A204.1 (cell line): ENCODE measurements at regions not wholly inside any gene's neighbourhood (a gene's known extent, or its start where the extent isn't known, plus 50 kb on each side); places are given as distances from the start of the nearest gene placed in this dataset.
"Not testable (repeated sequence)": the region's sequence is repeated elsewhere in the genome, so short reads cannot be mapped to it uniquely, and the experiment has no call there.

Source experiments
- FAIRE-seq: peaks from 2 replicates; lab custom pipeline; 2012; peaks lifted over from hg19 to GRCh38; lab: Jason Lieb, UNC

DNA sequence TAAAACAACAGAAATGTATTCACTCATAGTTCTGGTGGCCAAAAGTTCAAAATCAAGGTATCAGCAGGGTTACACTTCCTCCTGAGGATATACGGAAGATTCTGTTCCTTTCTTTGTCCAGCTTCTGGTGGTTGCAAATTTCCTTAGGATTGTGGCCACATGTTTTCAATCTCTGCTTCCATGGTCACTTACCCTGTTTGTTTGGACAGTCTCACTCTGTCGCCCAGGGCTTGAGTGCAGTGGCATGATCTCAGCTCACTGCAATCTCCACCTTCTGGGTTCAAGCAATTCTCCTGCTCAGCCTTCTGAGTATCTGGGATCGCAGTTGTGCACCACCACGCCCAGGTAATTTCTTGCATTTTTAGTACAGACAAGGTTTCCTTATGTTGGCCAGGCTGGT is 534.3 kb downstream of the KCNA4 start:
- no peak for FAIRE-seq

- FAIRE-seq = no peak
Measured at GRCh38 chr11:29481738-29482137, 535.1 kb downstream of the KCNA4 start.

- no peak for FAIRE-seq
Measured at GRCh38 chr11:29480981-29481380, 535.8 kb downstream of the KCNA4 start.

GRCh38 chr11:29458252-29458651 is 558.6 kb downstream of the KCNA4 start:
- no peak for FAIRE-seq

GRCh38 chr11:29452146-29452545 is 564.7 kb downstream of the KCNA4 start:
- no peak for FAIRE-seq

- FAIRE-seq = no peak
Measured at GRCh38 chr11:29449281-29450074, 567.4 kb downstream of the KCNA4 start.

GRCh38 chr11:29448246-29448877 is 568.5 kb downstream of the KCNA4 start:
- peak; percentile 89 for FAIRE-seq

DNA sequence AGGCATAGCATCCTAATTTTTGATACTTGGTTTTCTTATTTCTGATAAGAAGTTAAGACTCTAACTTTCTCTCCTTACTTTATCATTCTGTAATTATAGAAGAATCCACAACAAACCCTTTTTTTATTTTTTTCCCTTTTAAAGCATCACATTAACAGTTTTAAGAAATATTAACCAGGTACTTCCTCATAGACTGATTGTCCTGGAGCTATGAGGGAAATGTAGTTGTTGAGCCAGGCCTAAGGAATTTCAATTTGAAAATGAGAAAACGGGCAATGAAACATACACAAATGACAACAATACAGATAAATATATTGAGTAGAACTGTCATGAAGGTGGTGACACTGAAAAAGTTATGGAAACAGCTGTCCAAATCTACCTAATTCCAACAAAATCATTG is 569.0 kb downstream of the KCNA4 start:
- FAIRE-seq = no peak

DNA sequence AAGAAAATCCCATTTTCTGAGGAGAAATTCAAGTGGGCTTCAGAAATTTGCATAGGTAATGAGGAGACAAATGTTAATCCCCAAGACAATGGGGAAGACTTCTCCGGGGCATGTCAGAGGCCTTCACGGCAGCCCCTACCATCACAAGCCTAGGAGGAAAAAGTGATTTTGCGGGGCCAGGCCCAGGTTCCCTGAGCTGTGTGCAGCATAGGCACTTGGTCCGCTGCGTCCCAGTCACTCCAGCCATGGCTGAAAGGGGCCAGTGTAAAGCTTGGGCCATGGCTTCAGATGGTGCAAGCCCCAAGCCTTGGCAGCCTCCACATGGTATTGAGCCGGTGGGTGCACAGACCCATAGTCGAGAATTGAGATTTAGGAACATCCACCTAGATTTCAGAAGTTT is 570.7 kb downstream of the KCNA4 start:
- FAIRE-seq = no peak

DNA sequence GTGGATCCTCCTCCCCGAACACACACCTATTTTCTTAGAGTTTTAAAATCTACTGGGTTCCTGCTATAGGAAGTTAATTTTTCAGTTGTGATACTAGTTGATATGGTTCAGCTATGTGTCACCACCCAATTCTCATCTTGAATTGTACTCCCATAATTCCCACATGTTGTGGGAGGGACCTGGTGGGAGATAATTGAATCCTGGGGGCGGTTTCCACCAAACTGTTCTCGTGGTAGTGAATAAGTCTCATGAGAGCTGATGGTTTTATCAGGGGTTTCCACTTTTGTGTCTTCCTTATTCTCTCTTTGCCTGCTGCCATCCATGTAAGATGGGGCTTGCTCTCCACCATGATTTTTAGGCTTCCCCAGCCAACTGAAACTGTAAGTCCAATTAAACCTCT is 571.6 kb downstream of the KCNA4 start:
- FAIRE-seq = not testable (repeated sequence)

GRCh38 chr11:29438815-29439214 is 578.0 kb downstream of the KCNA4 start:
- no peak for FAIRE-seq

DNA sequence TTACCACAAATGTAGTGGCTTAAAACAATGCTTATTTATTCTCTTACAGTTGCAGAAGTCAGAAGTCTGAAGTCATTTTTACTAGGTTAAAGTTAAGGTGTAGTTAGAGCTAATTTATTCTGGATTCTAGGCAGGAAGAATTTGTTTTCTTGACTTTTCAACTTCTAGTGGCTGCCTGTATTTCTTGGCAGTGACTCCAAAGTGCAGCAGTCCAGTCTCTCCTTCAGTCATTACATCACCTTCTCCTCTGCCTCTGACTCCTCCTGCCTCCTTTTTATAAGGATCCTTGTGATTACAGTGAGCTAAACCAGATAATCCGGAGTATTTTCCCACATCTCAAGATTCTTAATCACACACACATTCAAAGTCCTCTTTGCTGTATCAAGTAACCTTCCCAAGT is 581.4 kb downstream of the KCNA4 start:
- no peak for FAIRE-seq

DNA sequence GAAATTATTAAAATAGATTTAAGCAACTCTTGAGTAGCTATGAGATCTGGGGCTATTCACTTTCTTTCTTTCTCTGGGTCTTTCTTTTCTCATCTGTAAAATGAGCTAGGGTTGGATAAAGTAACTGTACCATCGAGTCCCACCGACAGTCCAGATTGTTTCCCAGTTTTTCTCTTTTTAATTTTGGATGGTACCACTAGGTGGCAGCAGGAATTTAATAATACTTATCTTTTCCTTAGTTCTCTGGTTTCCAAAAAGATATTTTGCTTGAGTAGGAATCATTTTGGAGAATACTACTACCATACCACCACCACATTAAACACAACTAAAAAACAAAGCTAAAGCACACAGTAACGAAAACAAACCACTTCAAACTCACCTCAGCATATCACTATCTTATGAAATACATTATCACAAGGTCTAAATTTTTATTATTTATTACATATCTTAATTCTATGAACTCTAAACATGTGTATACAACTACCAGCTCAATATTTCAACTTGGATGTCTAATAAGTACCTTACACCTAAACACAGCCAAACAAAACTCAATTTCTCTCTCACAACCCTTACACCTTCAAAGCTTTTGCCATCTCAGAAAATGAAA is 584.0 kb downstream of the KCNA4 start:
- FAIRE-seq = peak; percentile 87

DNA sequence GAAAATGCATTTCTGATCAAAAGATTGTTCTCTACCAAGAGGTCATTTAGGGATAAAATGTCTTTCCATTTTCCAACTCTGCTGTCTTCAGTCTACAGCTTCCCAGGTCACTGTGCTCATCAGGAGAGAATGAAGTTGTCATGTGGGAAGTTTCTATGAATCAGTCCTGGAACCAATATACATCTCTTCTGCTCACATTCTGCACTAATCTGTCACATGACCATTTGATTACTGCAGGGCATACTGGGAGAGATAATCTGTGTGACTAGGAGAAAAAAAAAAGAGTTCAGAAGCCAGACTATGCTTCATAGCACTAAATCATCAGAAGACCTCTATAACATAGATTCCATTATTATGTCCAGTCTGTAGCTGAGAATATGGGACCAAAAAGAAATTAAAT is 611.5 kb downstream of the KCNA4 start:
- no peak for FAIRE-seq

GRCh38 chr11:29395555-29396072 is 621.2 kb downstream of the KCNA4 start:
- no peak for FAIRE-seq

- no peak for FAIRE-seq
Measured at GRCh38 chr11:29389793-29390192, 627.0 kb downstream of the KCNA4 start.

GRCh38 chr11:29373725-29374124 is 643.1 kb downstream of the KCNA4 start:
- no peak for FAIRE-seq

DNA sequence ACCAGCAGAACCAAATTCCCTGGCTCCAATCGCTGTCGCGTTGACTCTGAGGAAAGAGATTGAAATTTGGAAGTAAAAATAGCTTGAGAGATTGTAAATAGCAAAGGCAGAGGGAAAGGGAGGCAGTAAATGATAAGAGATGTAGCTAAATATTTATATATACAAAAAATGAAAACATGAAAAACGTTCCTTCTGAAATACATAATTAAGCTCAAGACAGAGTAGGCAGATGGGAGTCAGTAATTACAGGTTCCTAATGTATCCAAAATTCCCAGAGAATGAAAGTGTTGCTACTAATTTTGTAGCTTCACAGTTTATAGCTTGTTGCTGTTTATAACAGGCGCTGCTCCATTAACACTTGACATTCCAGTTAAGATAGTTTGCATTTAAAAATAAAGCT is 648.7 kb downstream of the KCNA4 start:
- FAIRE-seq = no peak

- FAIRE-seq = no peak
Measured at GRCh38 chr11:29364006-29364405, 652.8 kb downstream of the KCNA4 start.

DNA sequence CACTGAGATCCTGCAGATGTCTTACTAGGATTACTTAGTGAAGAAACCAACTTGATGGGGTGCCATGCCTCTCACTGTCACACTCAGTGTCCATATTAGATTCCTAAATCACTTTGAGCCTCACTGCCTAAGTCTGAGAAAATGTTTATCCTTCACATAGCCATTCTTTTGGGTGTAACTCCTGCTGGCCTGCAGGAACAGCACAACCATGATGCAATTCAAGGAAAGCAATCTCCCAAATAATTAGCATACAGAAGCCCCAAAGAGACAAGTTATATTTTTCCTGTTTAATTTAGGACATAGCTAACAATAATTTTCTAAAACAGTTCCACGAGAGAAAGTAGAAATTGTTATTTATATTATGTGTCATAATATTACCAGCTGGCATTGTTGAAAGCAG is 655.5 kb downstream of the KCNA4 start:
- no peak for FAIRE-seq

- FAIRE-seq = no peak
Measured at GRCh38 chr11:29353833-29354232, 663.0 kb downstream of the KCNA4 start.

GRCh38 chr11:29352273-29352795 is 664.5 kb downstream of the KCNA4 start:
- no peak for FAIRE-seq

GRCh38 chr11:29351301-29351873 is 665.4 kb downstream of the KCNA4 start:
- FAIRE-seq = no peak
